Tibial nerve (tissue), 3 donors: ENCODE measurements at regions not wholly inside any gene's neighbourhood (a gene's known extent, or its start where the extent isn't known, plus 50 kb on each side); places are given as distances from the start of the nearest gene placed in this dataset.

Experiments used
- CTCF ChIP-seq, 5 experiments: fragments of 200-600 bp in 3 of 5; fragments of 450-650 bp in 2 of 5; sonication (generic) in 3 of 5; IDR thresholded peaks; one replicate each; pipeline ENCODE4 v1.5.1; 2016 to 2019; ENCODE audit warnings: antibody characterized with exemption in 5 of 5, mild to moderate bottlenecking in 3 of 5, moderate library complexity in 2 of 5
- POLR2A ChIP-seq, 2 donors: fragments of 450-650 bp; IDR thresholded peaks; one replicate each; pipeline ENCODE4 v1.6.1; 2017; ENCODE audit warnings: antibody characterized with exemption in 2 of 2, mild to moderate bottlenecking in 2 of 2, moderate library complexity in 2 of 2

GRCh38 chr4:119765469-119765868, 136.9 kb upstream of the PDE5A start:
- no peak for TF ChIP-seq CTCF (IDR thresholded peaks at IDR 0.05)
- TF ChIP-seq POLR2A (IDR thresholded peaks at IDR 0.05), result no peak
